Kidney epithelial cell (primary cell): ENCODE measurements at regions not wholly inside any gene's neighbourhood (a gene's known extent, or its start where the extent isn't known, plus 50 kb on each side); places are given as distances from the start of the nearest gene placed in this dataset.

Experiments
- DNase-seq: peaks from one replicate; pipeline ENCODE4 v3.0.0-alpha.2; 2010; ENCODE audit warnings: low read depth
- H3K27me3 ChIP-seq: 2 replicates; pipeline ENCODE4 v1.6.0; 2011; ENCODE audit warnings: low read length; ENCODE audit not compliant: control insufficient read depth, insufficient read depth
- H3K36me3 ChIP-seq: 2 replicates; pipeline ENCODE4 v1.5.1; 2011; ENCODE audit warnings: low read length; ENCODE audit not compliant: control insufficient read depth, insufficient read depth
- H3K4me3 ChIP-seq: 2 replicates; pipeline ENCODE4 v1.5.1; 2011; ENCODE audit warnings: low read depth, mild to moderate bottlenecking, control low read depth, low read length
- CTCF ChIP-seq: IDR thresholded peaks from 2 replicates; pipeline ENCODE4 v1.5.1; 2011; ENCODE audit warnings: mild to moderate bottlenecking, moderate library complexity, low read length, control low read depth, inconsistent platforms; ENCODE audit not compliant: insufficient read depth, poor library complexity, severe bottlenecking

GRCh38 chr10:14382022-14382421 is 51.3 kb upstream of the FRMD4A start:
- Histone ChIP-seq H3K27me3 (no peaks in the 10 kb centered on the region), H3K36me3 (no peaks in the 10 kb centered on the region), H3K4me3 (no peak overlapping the region)
- no peak for TF ChIP-seq CTCF
- DNase-seq = peak; percentile 90

GRCh38 chr10:14381475-14381874 is 50.8 kb upstream of the FRMD4A start:
- Histone ChIP-seq H3K4me3 (no peak overlapping the region), H3K36me3 (no peaks in the 10 kb centered on the region), H3K27me3 (no peaks in the 10 kb centered on the region)
- no peak for TF ChIP-seq CTCF
- DNase-seq = no peak

- Histone ChIP-seq H3K36me3 (no peaks in the 10 kb centered on the region), H3K27me3 (no peaks in the 10 kb centered on the region), H3K4me3 (no peak overlapping the region)
- no peak for DNase-seq
- TF ChIP-seq CTCF = no peak
Measured at GRCh38 chr10:14380746-14381145, 50.0 kb upstream of the FRMD4A start.
